ENCODE measurements at regions not wholly inside any gene's neighbourhood (a gene's known extent, or its start where the extent isn't known, plus 50 kb on each side); places are given as distances from the start of the nearest gene placed in this dataset.

- Mint-ChIP-seq H3K27ac (no peak overlapping the region), H3K36me3 (ENCODE audit: low read depth) (no peaks in the 10 kb centered on the region), H3K4me1 (peaks cover 22% of the 10 kb centered on the region), H3K27me3 (ENCODE audit: insufficient read depth, low read depth, poor library complexity) (no peaks in the 10 kb centered on the region), H3K9me3 (no peaks in the 10 kb centered on the region), H3K4me3 (no peak overlapping the region)
- H4K20me1 ChIP-seq (replicated peaks; ENCODE audit: insufficient read depth): no peaks in the 10 kb centered on the region
- no peak overlapping the region for H3K27ac ChIP-seq (ENCODE audit: low read depth)
- no peak for ATAC-seq
- H3F3A ChIP-seq (replicated peaks; ENCODE audit: low read depth): no peaks in the 10 kb centered on the region
- H2AFZ ChIP-seq: no peak overlapping the region
- H3K9me2 ChIP-seq (ENCODE audit: insufficient read depth): no peaks in the 10 kb centered on the region; the same call in 1 of the 2 replicates
- no peaks in the 10 kb centered on the region for H3K79me2 ChIP-seq (replicated peaks; ENCODE audit: insufficient read depth)
- no peak overlapping the region for H3K4me2 ChIP-seq
- no peak overlapping the region for H3K4me3 ChIP-seq
- H3K27me3 ChIP-seq (ENCODE audit: insufficient read depth): no peaks in the 10 kb centered on the region
- no peak for TF ChIP-seq JUNB (IDR thresholded peaks at IDR 0.05; ENCODE audit: unreplicated experiment)
- no peak for TF ChIP-seq ZNF462 (CRISPR knock-in tag; IDR thresholded peaks at IDR 0.05)
- TF ChIP-seq CREB1 (CRISPR knock-in tag; IDR thresholded peaks at IDR 0.05; ENCODE audit: low read depth): no peak
- no peak for TF ChIP-seq REST (IDR thresholded peaks at IDR 0.05; ENCODE audit: unreplicated experiment)
- TF ChIP-seq CTCF (conservative IDR thresholded peaks at IDR 0.05; ENCODE audit: low read depth in 2 of 2): no peak
- TF ChIP-seq ETS1 (IDR thresholded peaks at IDR 0.05): no peak
- no peak for TF ChIP-seq ZNF331 (CRISPR knock-in tag; IDR thresholded peaks at IDR 0.05; ENCODE audit: low read depth)
- no peak for TF ChIP-seq POLR2AphosphoS5 (IDR thresholded peaks at IDR 0.05; ENCODE audit: low read depth)
- TF ChIP-seq EZH2 (IDR thresholded peaks at IDR 0.05; ENCODE audit: low read depth, unreplicated experiment): no peak
- TF ChIP-seq NANOG (IDR thresholded peaks at IDR 0.05; ENCODE audit: borderline replicate concordance): no peak
- no peak for TF ChIP-seq ZNF114 (CRISPR knock-in tag; IDR thresholded peaks at IDR 0.05)
- peaks cover 27% of the 10 kb centered on the region for H3K4me1 ChIP-seq (ENCODE audit: insufficient read depth)
- no peak for DNase-seq (ENCODE audit: low spot score)
- H3K36me3 ChIP-seq (ENCODE audit: insufficient read depth): no peaks in the 10 kb centered on the region
Measured at GRCh38 chr6:54710456-54710855, 136.1 kb upstream of the FAM83B start.
